NB4 (cell line): ENCODE measurements at regions not wholly inside any gene's neighbourhood (a gene's known extent, or its start where the extent isn't known, plus 50 kb on each side); places are given as distances from the start of the nearest gene placed in this dataset.

ENCODE experiments used
- CTCF ChIP-seq: IDR thresholded peaks from one replicate; pipeline ENCODE4 v1.5.1; 2012; ENCODE audit warnings: low read depth, low read length
- POLR2A ChIP-seq: IDR thresholded peaks from 2 replicates; pipeline ENCODE4 v1.6.1; 2011; ENCODE audit warnings: mild to moderate bottlenecking; ENCODE audit not compliant: insufficient read length; ENCODE audit errors: extremely low read depth

- no peak for TF ChIP-seq CTCF
- no peak for TF ChIP-seq POLR2A
These were observed 66.8 kb downstream of the SALL1 start for GRCh38 chr16:51084074-51084928.
